CD4-positive, alpha-beta T cell (primary cell): ENCODE measurements at regions not wholly inside any gene's neighbourhood (a gene's known extent, or its start where the extent isn't known, plus 50 kb on each side); places are given as distances from the start of the nearest gene placed in this dataset.

ENCODE experiments used
- ATAC-seq: fragments of 200-7000 bp; cut with Tn5 transposase; one replicate; pipeline ENCODE4 v1.10.0; 2022; ENCODE audit warnings: mild to moderate bottlenecking; ENCODE audit not compliant: poor library complexity
- CTCF ChIA-PET: fragments of 350-600 bp; sonication (Branson Sonifier 250); formaldehyde crosslinking; loops from one replicate; lab custom pipeline; 2021; ENCODE audit warnings: antibody characterized with exemption, inconsistent platforms; lab: Charles Lee
- POLR2A ChIA-PET: fragments of 350-600 bp; sonication (Branson Sonifier 250); formaldehyde crosslinking; loops from one replicate; lab custom pipeline; 2021; ENCODE audit warnings: antibody characterized with exemption, inconsistent platforms; lab: Charles Lee
- DNase-seq, 14 experiments: peaks; one replicate each; pipeline ENCODE4 v3.0.0-alpha.2; 2013 to 2020; ENCODE audit warnings: mixed read lengths in 2 of 14
- H3K27ac ChIP-seq, 2 donors: one replicate each; pipeline versions ENCODE4 v1.5.1 to v1.7.0; 2013; ENCODE audit warnings: low read length in 2 of 2, low read depth in 1 of 2, mild to moderate bottlenecking in 1 of 2
- H3K27me3 ChIP-seq, 2 experiments: 1 replicate in 1 of 2; 2 replicates in 1 of 2; pipeline versions ENCODE4 v1.6.1 to v1.7.0; 2013; ENCODE audit warnings: low read length in 2 of 2, control low read depth in 1 of 2, mild to moderate bottlenecking in 1 of 2, moderate library complexity in 1 of 2; ENCODE audit not compliant: insufficient read depth in 2 of 2, control insufficient read depth in 1 of 2
- H3K36me3 ChIP-seq: one replicate; pipeline ENCODE4 v1.6.1; 2013; ENCODE audit warnings: low read length, control low read depth; ENCODE audit not compliant: insufficient read depth
- H3K4me1 ChIP-seq: one replicate; pipeline ENCODE4 v1.6.1; 2013; ENCODE audit warnings: low read length, control low read depth; ENCODE audit not compliant: insufficient read depth
- H3K4me3 ChIP-seq: one replicate; pipeline ENCODE4 v1.5.1; 2013; ENCODE audit warnings: mild to moderate bottlenecking, low read length, moderate library complexity
- H3K9me3 ChIP-seq, 2 experiments: 1 replicate in 1 of 2; 2 replicates in 1 of 2; pipeline versions ENCODE4 v1.6.1 to v1.7.0; 2013; ENCODE audit warnings: low read length in 2 of 2, mild to moderate bottlenecking in 2 of 2, control low read depth in 1 of 2, moderate library complexity in 1 of 2; ENCODE audit not compliant: control insufficient read depth in 1 of 2, insufficient read depth in 1 of 2
- H3K27ac Mint-ChIP-seq: one replicate; pipeline ENCODE4 v1.8.0; 2020; ENCODE audit warnings: mixed read lengths
- H3K27me3 Mint-ChIP-seq: one replicate; pipeline ENCODE4 v1.8.0; 2021; ENCODE audit warnings: mixed read lengths
- H3K36me3 Mint-ChIP-seq: one replicate; pipeline ENCODE4 v1.8.0; 2021; ENCODE audit warnings: low read depth, mixed read lengths
- H3K4me1 Mint-ChIP-seq: one replicate; pipeline ENCODE4 v1.8.0; 2021; ENCODE audit warnings: low read depth, mixed read lengths
- H3K4me3 Mint-ChIP-seq: one replicate; pipeline ENCODE4 v1.8.0; 2020; ENCODE audit warnings: mild to moderate bottlenecking, mixed read lengths
- H3K9me3 Mint-ChIP-seq: one replicate; pipeline ENCODE4 v1.8.0; 2020; ENCODE audit warnings: mixed read lengths
- intact Hi-C, 2 experiments: fragments of 100-400 bp; cut with DNase I in 1 of 2; cut with micrococcal nuclease in 1 of 2; formaldehyde crosslinking; loops; one replicate each; pipeline versions ENCODE4 v1.15.1 to v1.9.0; 2023 to 2025; cut with DNase I, micrococcal nuclease
- TF ChIP-seq, protein P1 (sequence below): fragments of 200-600 bp; IDR thresholded peaks from one replicate; pipeline ENCODE4 v1.8.0; 2022; ENCODE audit warnings: antibody characterized with exemption, mild to moderate bottlenecking

DNA sequence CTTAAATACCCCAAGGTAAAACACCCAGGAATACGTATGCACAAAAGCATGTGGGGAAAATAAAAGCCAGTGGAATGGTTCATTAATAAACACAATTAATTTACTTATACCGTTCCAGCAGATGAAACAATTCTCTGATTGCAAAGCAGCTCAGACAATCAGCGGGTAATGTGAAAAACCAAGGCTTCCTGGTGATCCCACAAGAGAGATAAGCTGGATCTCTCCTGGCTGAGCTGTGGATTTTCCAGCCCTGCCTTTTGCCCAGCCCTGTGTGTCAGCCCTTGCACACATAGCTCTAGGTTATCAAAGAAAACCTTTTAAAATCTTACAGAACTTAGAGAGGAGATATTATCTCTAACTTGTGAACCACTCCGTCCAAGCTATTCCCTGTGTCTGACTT lies 1010.7 kb upstream of the AUTS2 start:
- peaks cover 4 to 5% of the 10 kb centered on the region in 2 experiments for H3K9me3 ChIP-seq
- TF ChIP-seq, protein P1, sequence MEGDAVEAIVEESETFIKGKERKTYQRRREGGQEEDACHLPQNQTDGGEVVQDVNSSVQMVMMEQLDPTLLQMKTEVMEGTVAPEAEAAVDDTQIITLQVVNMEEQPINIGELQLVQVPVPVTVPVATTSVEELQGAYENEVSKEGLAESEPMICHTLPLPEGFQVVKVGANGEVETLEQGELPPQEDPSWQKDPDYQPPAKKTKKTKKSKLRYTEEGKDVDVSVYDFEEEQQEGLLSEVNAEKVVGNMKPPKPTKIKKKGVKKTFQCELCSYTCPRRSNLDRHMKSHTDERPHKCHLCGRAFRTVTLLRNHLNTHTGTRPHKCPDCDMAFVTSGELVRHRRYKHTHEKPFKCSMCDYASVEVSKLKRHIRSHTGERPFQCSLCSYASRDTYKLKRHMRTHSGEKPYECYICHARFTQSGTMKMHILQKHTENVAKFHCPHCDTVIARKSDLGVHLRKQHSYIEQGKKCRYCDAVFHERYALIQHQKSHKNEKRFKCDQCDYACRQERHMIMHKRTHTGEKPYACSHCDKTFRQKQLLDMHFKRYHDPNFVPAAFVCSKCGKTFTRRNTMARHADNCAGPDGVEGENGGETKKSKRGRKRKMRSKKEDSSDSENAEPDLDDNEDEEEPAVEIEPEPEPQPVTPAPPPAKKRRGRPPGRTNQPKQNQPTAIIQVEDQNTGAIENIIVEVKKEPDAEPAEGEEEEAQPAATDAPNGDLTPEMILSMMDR: no peak

DNA sequence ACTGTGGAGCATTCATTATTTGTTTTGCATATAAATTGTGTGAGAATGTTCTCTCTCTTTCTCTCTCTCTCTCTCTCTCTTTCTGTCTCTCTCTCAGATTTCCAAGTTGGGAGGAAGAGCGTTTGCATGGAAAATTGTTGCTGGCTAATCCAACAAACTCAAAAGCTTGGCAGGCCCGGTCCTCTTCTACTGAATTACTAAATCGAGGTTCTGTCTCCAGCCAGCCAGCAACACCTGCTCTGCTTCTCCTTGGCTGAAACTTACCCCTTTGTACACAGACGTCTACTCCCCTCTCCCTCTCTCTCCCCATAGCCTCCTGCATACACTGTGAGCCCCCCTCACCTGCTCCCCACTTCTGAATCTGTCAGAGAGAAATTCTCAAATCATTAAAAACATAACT lies 996.4 kb upstream of the AUTS2 start:
- POLR2A ChIA-PET: no interaction called here
- H3K36me3 ChIP-seq: no peaks in the 10 kb centered on the region
- no peaks in the 10 kb centered on the region for H3K4me1 ChIP-seq
- CTCF ChIA-PET: no interaction called here
- H3K9me3 ChIP-seq: peaks cover 0 to 10% of the 10 kb centered on the region in 2 experiments
- H3K4me3 ChIP-seq: no peak overlapping the region
- DNase-seq (no peak), ATAC-seq (no peak)
- Mint-ChIP-seq H3K9me3 (peaks cover 19% of the 10 kb centered on the region), H3K27me3 (no peaks in the 10 kb centered on the region), H3K4me3 (no peak overlapping the region), H3K4me1 (no peaks in the 10 kb centered on the region), H3K27ac (no peak overlapping the region), H3K36me3 (no peaks in the 10 kb centered on the region)
- H3K27ac ChIP-seq: no peak overlapping the region
- H3K27me3 ChIP-seq: no peaks in the 10 kb centered on the region
- intact Hi-C loops: no loop called here
- TF ChIP-seq, protein P1: no peak

More for the DNA sequence above, 1010.7 kb upstream of the AUTS2 start:
- H3K27me3 ChIP-seq: no peaks in the 10 kb centered on the region
- Mint-ChIP-seq H3K4me3 (no peak overlapping the region), H3K27ac (no peak overlapping the region), H3K36me3 (no peaks in the 10 kb centered on the region), H3K4me1 (no peaks in the 10 kb centered on the region), H3K27me3 (no peaks in the 10 kb centered on the region), H3K9me3 (peaks cover 16% of the 10 kb centered on the region)
- no peak for ATAC-seq
- DNase-seq: no peak
- intact Hi-C loops: no loop called here
- ChIA-PET CTCF (no interaction called here), POLR2A (no interaction called here)
- H3K27ac ChIP-seq: no peak overlapping the region
- H3K36me3 ChIP-seq: no peaks in the 10 kb centered on the region
- no peaks in the 10 kb centered on the region for H3K4me1 ChIP-seq
- no peak overlapping the region for H3K4me3 ChIP-seq

DNA sequence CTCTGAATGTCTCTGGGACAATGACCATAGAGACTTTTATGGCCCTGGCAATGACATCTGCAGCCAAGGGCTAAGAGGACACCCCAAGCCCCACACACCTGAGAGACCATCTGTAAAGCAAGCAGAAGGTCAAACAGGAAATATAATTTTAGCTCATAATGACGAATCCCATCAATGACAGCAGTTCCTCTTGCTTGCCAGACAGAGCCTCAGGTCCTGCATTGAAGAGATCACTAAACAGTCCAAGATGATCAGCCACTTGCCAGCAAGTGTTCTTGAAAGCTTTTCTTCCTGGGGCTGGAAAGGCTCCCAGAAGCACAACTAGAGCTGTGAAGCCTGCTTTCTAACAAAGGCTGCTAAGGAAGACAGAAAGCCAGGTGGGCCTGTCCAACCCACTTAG lies 993.7 kb upstream of the AUTS2 start:
- H3K27ac Mint-ChIP-seq: no peak overlapping the region
- DNase-seq: no peak
- H3K4me1 Mint-ChIP-seq: no peaks in the 10 kb centered on the region
- TF ChIP-seq, protein P1: no peak
- ATAC-seq: no peak
- H3K36me3 Mint-ChIP-seq: no peaks in the 10 kb centered on the region
- H3K27me3 Mint-ChIP-seq: no peaks in the 10 kb centered on the region
- no peak overlapping the region for H3K4me3 Mint-ChIP-seq
- no peaks in the 10 kb centered on the region for H3K4me1 ChIP-seq
- CTCF ChIA-PET: no interaction called here
- H3K36me3 ChIP-seq: no peaks in the 10 kb centered on the region
- H3K4me3 ChIP-seq: no peak overlapping the region
- H3K27me3 ChIP-seq: no peaks in the 10 kb centered on the region
- peaks cover 26% of the 10 kb centered on the region for H3K9me3 Mint-ChIP-seq
- no peak overlapping the region for H3K27ac ChIP-seq
- peaks cover 5 to 10% of the 10 kb centered on the region in 2 experiments for H3K9me3 ChIP-seq
- POLR2A ChIA-PET: no interaction called here
- intact Hi-C loops: no loop called here
